PC-9 (cell line): ENCODE measurements at regions not wholly inside any gene's neighbourhood (a gene's known extent, or its start where the extent isn't known, plus 50 kb on each side); places are given as distances from the start of the nearest gene placed in this dataset.

ENCODE experiments used
- BruUV-seq: library from RNA; stranded (reverse); fragments of 400-500 nt; replicated peaks from 2 replicates; lab custom pipeline; 2021; lab: Mats Ljungman, UMichigan
- CTCF ChIA-PET: fragments of 300-600 bp; sonication (Branson Sonifier 250); formaldehyde crosslinking; loops from one replicate; lab custom pipeline; 2022; ENCODE audit warnings: antibody characterized with exemption; lab: Charles Lee
- POLR2A ChIA-PET: fragments of 300-600 bp; sonication (Branson Sonifier 250); formaldehyde crosslinking; loops from one replicate; lab custom pipeline; 2022; ENCODE audit warnings: antibody characterized with exemption; ENCODE audit not compliant: unreplicated experiment; lab: Charles Lee
- DNase-seq, 2 experiments: peaks; one replicate each; pipeline versions ENCODE4 v3.0.0 to v3.0.0-alpha.2; 2015 to 2022; ENCODE audit warnings: mixed read lengths in 1 of 2
- H2AFZ ChIP-seq: fragments of 200-600 bp; sonication (generic); 2 replicates; pipeline ENCODE4 v1.8.1; 2017; ENCODE audit warnings: antibody characterized with exemption
- H3F3A ChIP-seq: fragments of 200-600 bp; sonication (generic); 2 replicates; pipeline ENCODE4 v1.8.1; 2017; ENCODE audit warnings: antibody characterized with exemption, mild to moderate bottlenecking, low read depth; ENCODE audit not compliant: insufficient read depth
- H3K27ac ChIP-seq: fragments of 200-600 bp; sonication (generic); 2 replicates; pipeline ENCODE4 v1.6.1; 2016; ENCODE audit warnings: mixed run types
- H3K27me3 ChIP-seq: fragments of 200-600 bp; sonication (generic); 2 replicates; pipeline ENCODE4 v1.6.1; 2016; ENCODE audit warnings: low read depth, mixed run types; ENCODE audit not compliant: insufficient read depth
- H3K36me3 ChIP-seq: fragments of 200-600 bp; sonication (generic); 2 replicates; pipeline ENCODE4 v1.6.1; 2016; ENCODE audit warnings: low read depth, mixed run types
- H3K4me1 ChIP-seq: fragments of 200-600 bp; sonication (generic); replicated peaks from 2 replicates; pipeline ENCODE4 v1.6.1; 2016; ENCODE audit warnings: mixed run types; ENCODE audit not compliant: insufficient read depth
- H3K4me2 ChIP-seq: fragments of 200-600 bp; sonication (generic); 2 replicates; pipeline ENCODE4 v1.6.1; 2017; ENCODE audit warnings: mixed run types
- H3K4me3 ChIP-seq: fragments of 200-600 bp; sonication (generic); 2 replicates; pipeline ENCODE4 v1.6.1; 2016; ENCODE audit warnings: mixed run types
- H3K79me2 ChIP-seq: fragments of 200-600 bp; sonication (generic); 2 replicates; pipeline ENCODE4 v1.6.1; 2017; ENCODE audit warnings: low read depth, mixed run types
- H3K9me2 ChIP-seq: fragments of 200-600 bp; sonication (generic); 2 replicates; pipeline ENCODE4 v1.8.1; 2017; ENCODE audit warnings: mild to moderate bottlenecking; ENCODE audit not compliant: insufficient read depth
- H3K9me3 ChIP-seq: fragments of 200-600 bp; sonication (generic); 2 replicates; pipeline ENCODE4 v1.8.1; 2016; ENCODE audit warnings: low read depth; ENCODE audit not compliant: insufficient read depth
- H4K20me1 ChIP-seq: fragments of 200-600 bp; sonication (generic); 2 replicates; pipeline ENCODE4 v1.8.1; 2017; ENCODE audit not compliant: insufficient read depth
- EZH2 ChIP-seq: fragments of 200-600 bp; sonication (generic); IDR thresholded peaks from 2 replicates; pipeline ENCODE4 v1.8.0; 2017; ENCODE audit warnings: antibody characterized with exemption, low read depth
- intact Hi-C: fragments of 100-400 bp; cut with micrococcal nuclease; formaldehyde crosslinking; loops from one replicate; pipeline ENCODE4 v1.10.0; 2022; ENCODE audit not compliant: unreplicated experiment
- TF ChIP-seq, protein P1 (sequence below): fragments of 200-600 bp; sonication (generic); conservative IDR thresholded peaks from 2 replicates; pipeline ENCODE4 v1.6.1; 2017; ENCODE audit warnings: mixed run types, antibody characterized with exemption, mild to moderate bottlenecking, moderate library complexity

DNA sequence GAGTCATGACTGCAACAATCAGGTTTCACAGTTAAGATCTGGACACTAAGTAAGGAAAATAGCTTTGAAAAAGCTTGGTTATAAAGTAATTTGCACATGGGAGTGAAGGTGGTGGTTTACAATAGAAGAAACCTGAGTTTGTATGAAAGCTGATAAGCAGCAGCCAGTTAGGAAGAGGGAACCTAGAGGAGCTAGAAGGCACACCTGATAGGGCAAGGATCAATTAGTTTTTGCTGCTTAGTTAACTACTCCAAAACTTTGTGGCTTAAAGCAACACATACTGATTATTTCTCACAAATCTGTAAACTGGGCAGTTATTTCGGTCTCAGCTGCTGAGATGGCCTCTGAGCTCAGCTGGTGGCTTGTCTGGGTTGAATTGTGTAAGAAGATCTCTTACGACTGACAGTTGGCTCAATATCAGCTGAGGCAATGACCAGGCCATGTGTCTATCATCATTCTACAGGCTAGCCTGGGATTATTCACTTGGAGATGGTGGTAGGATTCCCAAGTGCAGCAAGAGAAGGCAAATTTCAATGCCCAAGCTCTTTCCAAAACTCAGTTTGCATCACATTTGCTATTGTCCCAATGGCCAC, 255.0 kb upstream of the PITX2 start:
- H3K27ac ChIP-seq, result no peak overlapping the region
- CTCF ChIA-PET, result no interaction called here
- DNase-seq, result no peak
- no TSS peak for BruUV-seq
- POLR2A ChIA-PET, result no interaction called here
- no peak overlapping the region for H3K4me2 ChIP-seq
- no peak overlapping the region for H2AFZ ChIP-seq
- no peaks in the 10 kb centered on the region for H3K79me2 ChIP-seq
- no peaks in the 10 kb centered on the region for H3K9me2 ChIP-seq
- H3K27me3 ChIP-seq, result no peaks in the 10 kb centered on the region
- H3K36me3 ChIP-seq, result no peaks in the 10 kb centered on the region
- H3K4me3 ChIP-seq, result no peak overlapping the region
- no peaks in the 10 kb centered on the region for H3K9me3 ChIP-seq
- TF ChIP-seq, protein P1, sequence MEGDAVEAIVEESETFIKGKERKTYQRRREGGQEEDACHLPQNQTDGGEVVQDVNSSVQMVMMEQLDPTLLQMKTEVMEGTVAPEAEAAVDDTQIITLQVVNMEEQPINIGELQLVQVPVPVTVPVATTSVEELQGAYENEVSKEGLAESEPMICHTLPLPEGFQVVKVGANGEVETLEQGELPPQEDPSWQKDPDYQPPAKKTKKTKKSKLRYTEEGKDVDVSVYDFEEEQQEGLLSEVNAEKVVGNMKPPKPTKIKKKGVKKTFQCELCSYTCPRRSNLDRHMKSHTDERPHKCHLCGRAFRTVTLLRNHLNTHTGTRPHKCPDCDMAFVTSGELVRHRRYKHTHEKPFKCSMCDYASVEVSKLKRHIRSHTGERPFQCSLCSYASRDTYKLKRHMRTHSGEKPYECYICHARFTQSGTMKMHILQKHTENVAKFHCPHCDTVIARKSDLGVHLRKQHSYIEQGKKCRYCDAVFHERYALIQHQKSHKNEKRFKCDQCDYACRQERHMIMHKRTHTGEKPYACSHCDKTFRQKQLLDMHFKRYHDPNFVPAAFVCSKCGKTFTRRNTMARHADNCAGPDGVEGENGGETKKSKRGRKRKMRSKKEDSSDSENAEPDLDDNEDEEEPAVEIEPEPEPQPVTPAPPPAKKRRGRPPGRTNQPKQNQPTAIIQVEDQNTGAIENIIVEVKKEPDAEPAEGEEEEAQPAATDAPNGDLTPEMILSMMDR, result no peak
- TF ChIP-seq EZH2, result no peak
- no peaks in the 10 kb centered on the region for H4K20me1 ChIP-seq
- intact Hi-C loops, result no loop called here
- no peaks in the 10 kb centered on the region for H3F3A ChIP-seq
- H3K4me1 ChIP-seq, result no peaks in the 10 kb centered on the region

DNA sequence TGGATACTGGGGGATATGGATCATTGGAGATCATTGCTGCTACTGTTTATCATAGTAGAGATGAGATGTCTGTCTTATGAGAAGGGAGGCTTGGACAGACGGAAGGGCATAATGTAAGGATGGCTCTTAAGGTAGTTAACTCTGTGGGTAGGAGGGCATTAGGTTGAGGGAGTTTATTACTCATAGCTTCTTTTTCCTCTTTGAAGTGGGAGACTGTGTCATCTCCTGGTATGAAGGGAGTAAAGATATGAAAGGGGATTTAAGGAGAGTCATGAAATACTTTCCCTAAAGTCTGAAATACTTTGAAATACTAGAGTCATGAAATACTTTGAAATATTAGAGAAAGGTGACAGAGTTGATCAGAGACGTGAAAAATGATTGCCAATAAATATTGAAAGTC, 255.5 kb upstream of the PITX2 start:
- no peaks in the 10 kb centered on the region for H3K79me2 ChIP-seq
- intact Hi-C loops, result no loop called here
- ChIA-PET POLR2A (no interaction called here), CTCF (no interaction called here)
- no peak for TF ChIP-seq EZH2
- TF ChIP-seq, protein P1, result no peak
- H3K4me3 ChIP-seq, result no peak overlapping the region
- H3K4me2 ChIP-seq, result no peak overlapping the region
- H3K9me2 ChIP-seq, result no peaks in the 10 kb centered on the region
- no peaks in the 10 kb centered on the region for H3K36me3 ChIP-seq
- H3K27ac ChIP-seq, result no peak overlapping the region
- DNase-seq, result no peak
- no peaks in the 10 kb centered on the region for H3K9me3 ChIP-seq
- H3F3A ChIP-seq, result no peaks in the 10 kb centered on the region
- no peaks in the 10 kb centered on the region for H3K27me3 ChIP-seq
- H4K20me1 ChIP-seq, result no peaks in the 10 kb centered on the region
- no peaks in the 10 kb centered on the region for H3K4me1 ChIP-seq
- no TSS peak for BruUV-seq
- H2AFZ ChIP-seq, result no peak overlapping the region

DNA sequence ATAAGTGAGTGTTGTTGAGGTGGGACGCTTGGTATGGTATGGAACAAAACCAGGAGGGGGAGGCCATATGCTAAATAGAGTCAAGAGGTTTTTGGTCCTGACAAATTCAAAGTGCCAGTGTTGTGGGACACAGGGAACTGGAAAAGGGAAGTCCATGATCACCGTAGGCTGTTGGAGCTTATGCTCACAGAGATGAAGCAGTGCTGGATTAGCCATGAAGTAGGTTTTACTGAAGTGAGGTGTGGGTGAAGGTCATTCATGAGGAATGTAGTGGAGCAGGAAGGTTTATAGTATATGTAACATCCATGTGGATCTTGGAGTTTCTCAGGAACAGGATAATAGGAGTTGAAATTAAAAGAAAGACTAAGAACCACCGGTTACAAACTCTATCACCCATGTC, 256.1 kb upstream of the PITX2 start:
- Histone ChIP-seq H3K4me3 (no peak overlapping the region), H3K4me1 (no peaks in the 10 kb centered on the region), H3K36me3 (no peaks in the 10 kb centered on the region), H2AFZ (no peak overlapping the region), H3K9me3 (no peaks in the 10 kb centered on the region), H3K79me2 (no peaks in the 10 kb centered on the region), H3K9me2 (no peaks in the 10 kb centered on the region), H3F3A (no peaks in the 10 kb centered on the region), H3K4me2 (no peak overlapping the region), H3K27me3 (no peaks in the 10 kb centered on the region), H3K27ac (no peak overlapping the region), H4K20me1 (no peaks in the 10 kb centered on the region)
- intact Hi-C loops, result no loop called here
- no TSS peak for BruUV-seq
- ChIA-PET CTCF (no interaction called here), POLR2A (no interaction called here)
- no peak for TF ChIP-seq EZH2
- TF ChIP-seq, protein P1, result no peak
- no peak for DNase-seq
